ENCODE measurements at regions not wholly inside any gene's neighbourhood (a gene's known extent, or its start where the extent isn't known, plus 50 kb on each side); places are given as distances from the start of the nearest gene placed in this dataset.

- in situ Hi-C loops (cut with MboI) (no loop called here), intact Hi-C loops (cut with micrococcal nuclease; ENCODE audit: unreplicated experiment) (no loop called here)
- Histone ChIP-seq H3K4me2 (ENCODE audit: control insufficient read depth, insufficient read depth) (no peak overlapping the region), H3K79me2 (ENCODE audit: control insufficient read depth, insufficient read depth, low read length) (no peaks in the 10 kb centered on the region), H3K27ac (ENCODE audit: control insufficient read depth, insufficient read depth) (no peak overlapping the region), H3K9ac (ENCODE audit: control insufficient read depth, insufficient read depth, low read length) (no peak overlapping the region), H3K27me3 (replicated peaks in 1 of 2; ENCODE audit: control insufficient read depth in 2 of 2, insufficient read depth in 2 of 2, low read length in 1 of 2) (no peaks in the 10 kb centered on the region), H4K20me1 (ENCODE audit: control insufficient read depth, insufficient read depth) (no peaks in the 10 kb centered on the region), H3K4me1 (ENCODE audit: control insufficient read depth, insufficient read depth, low read length) (no peaks in the 10 kb centered on the region), H3K9me3 (replicated peaks; ENCODE audit: control insufficient read depth, insufficient read depth, low read length) (no peaks in the 10 kb centered on the region), H3K4me3 (no peak overlapping the region), H2AFZ (ENCODE audit: control insufficient read depth, low read depth, low read length) (no peak overlapping the region), H3K36me3 (ENCODE audit: control insufficient read depth in 2 of 2, insufficient read depth in 2 of 2, low read length in 1 of 2) (no peaks in the 10 kb centered on the region)
- DNase-seq (ENCODE audit: low read depth, low spot score), result no peak
- no TSS peak for BruUV-seq (replicated peaks)
- CTCF ChIA-PET, result no interaction called here
- TF ChIP-seq FOS (IDR thresholded peaks at IDR 0.05; ENCODE audit: borderline replicate concordance, extremely low read depth, insufficient read length), result no peak
- no peak for TF ChIP-seq JUND (IDR thresholded peaks at IDR 0.05; ENCODE audit: low read depth, low read length)
- TF ChIP-seq CHD2 (IDR thresholded peaks at IDR 0.05; ENCODE audit: borderline replicate concordance, low read depth, low read length), result no peak
- RAD21 ChIA-PET (ENCODE audit: unreplicated experiment), result no interaction called here
- SMC1A ChIA-PET (ENCODE audit: uncharacterized antibody, unreplicated experiment), result no interaction called here
- no peak for ATAC-seq
- FAIRE-seq, result no peak
- 23% methylated on average over 2 of the region's 2 CpGs for WGBS (ENCODE audit: insufficient coverage, insufficient replicate concordance, low lambda C conversion rate, missing lambda C conversion rate)
- POLR2A ChIA-PET, result no interaction called here
Measured at GRCh38 chr21:32185103-32185502, 93.7 kb downstream of the MIS18A start.

GRCh38 chr21:32184485-32184884 lies 94.4 kb downstream of the MIS18A start:
- no TSS peak for BruUV-seq (replicated peaks)
- H3K36me3 ChIP-seq (ENCODE audit: control insufficient read depth in 2 of 2, insufficient read depth in 2 of 2, low read length in 1 of 2), result no peaks in the 10 kb centered on the region
- H3K9ac ChIP-seq (ENCODE audit: control insufficient read depth, insufficient read depth, low read length), result no peak overlapping the region
- WGBS (ENCODE audit: insufficient coverage, insufficient replicate concordance, low lambda C conversion rate, missing lambda C conversion rate), result 32% methylated on average over 7 of the region's 7 CpGs
- SMC1A ChIA-PET (ENCODE audit: uncharacterized antibody, unreplicated experiment), result no interaction called here
- H3K79me2 ChIP-seq (ENCODE audit: control insufficient read depth, insufficient read depth, low read length), result no peaks in the 10 kb centered on the region
- H4K20me1 ChIP-seq (ENCODE audit: control insufficient read depth, insufficient read depth), result no peaks in the 10 kb centered on the region
- ATAC-seq (no peak), FAIRE-seq (no peak), DNase-seq (ENCODE audit: low read depth, low spot score) (no peak)
- CTCF ChIA-PET, result no interaction called here
- no peaks in the 10 kb centered on the region for H3K9me3 ChIP-seq (replicated peaks; ENCODE audit: control insufficient read depth, insufficient read depth, low read length)
- intact Hi-C loops (cut with micrococcal nuclease; ENCODE audit: unreplicated experiment) (no loop called here), in situ Hi-C loops (cut with MboI) (no loop called here)
- no peak overlapping the region for H3K4me3 ChIP-seq
- no peak overlapping the region for H3K27ac ChIP-seq (ENCODE audit: control insufficient read depth, insufficient read depth)
- H3K27me3 ChIP-seq (replicated peaks in 1 of 2; ENCODE audit: control insufficient read depth in 2 of 2, insufficient read depth in 2 of 2, low read length in 1 of 2), result no peaks in the 10 kb centered on the region
- POLR2A ChIA-PET, result no interaction called here
- RAD21 ChIA-PET (ENCODE audit: unreplicated experiment), result no interaction called here
- no peaks in the 10 kb centered on the region for H3K4me1 ChIP-seq (ENCODE audit: control insufficient read depth, insufficient read depth, low read length)
- no peak overlapping the region for H2AFZ ChIP-seq (ENCODE audit: control insufficient read depth, low read depth, low read length)
- H3K4me2 ChIP-seq (ENCODE audit: control insufficient read depth, insufficient read depth), result no peak overlapping the region
- TF ChIP-seq, protein P1, sequence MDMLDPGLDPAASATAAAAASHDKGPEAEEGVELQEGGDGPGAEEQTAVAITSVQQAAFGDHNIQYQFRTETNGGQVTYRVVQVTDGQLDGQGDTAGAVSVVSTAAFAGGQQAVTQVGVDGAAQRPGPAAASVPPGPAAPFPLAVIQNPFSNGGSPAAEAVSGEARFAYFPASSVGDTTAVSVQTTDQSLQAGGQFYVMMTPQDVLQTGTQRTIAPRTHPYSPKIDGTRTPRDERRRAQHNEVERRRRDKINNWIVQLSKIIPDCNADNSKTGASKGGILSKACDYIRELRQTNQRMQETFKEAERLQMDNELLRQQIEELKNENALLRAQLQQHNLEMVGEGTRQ (IDR thresholded peaks at IDR 0.05; ENCODE audit: borderline replicate concordance, low read depth, low read length), result no peak
- TF ChIP-seq DPF2 (IDR thresholded peaks at IDR 0.05) (no peak), CHD2 (IDR thresholded peaks at IDR 0.05; ENCODE audit: borderline replicate concordance, low read depth, low read length) (no peak), STAT3 (IDR thresholded peaks at IDR 0.05; ENCODE audit: low read depth, low read length) (no peak), CHD4 (IDR thresholded peaks at IDR 0.05) (no peak), MEF2A (IDR thresholded peaks at IDR 0.05; ENCODE audit: insufficient read depth, low read depth, low read length) (no peak), ZBED1 (IDR thresholded peaks at IDR 0.05; ENCODE audit: borderline replicate concordance) (no peak), SKIL (IDR thresholded peaks at IDR 0.05; ENCODE audit: low read depth, poor library complexity, severe bottlenecking) (no peak), SREBF2 (IDR thresholded peaks at IDR 0.05; ENCODE audit: low read length) (no peak), TCF12 (IDR thresholded peaks at IDR 0.05; ENCODE audit: low read depth, low read length) (no peak)
- TF ChIP-seq, protein P2, sequence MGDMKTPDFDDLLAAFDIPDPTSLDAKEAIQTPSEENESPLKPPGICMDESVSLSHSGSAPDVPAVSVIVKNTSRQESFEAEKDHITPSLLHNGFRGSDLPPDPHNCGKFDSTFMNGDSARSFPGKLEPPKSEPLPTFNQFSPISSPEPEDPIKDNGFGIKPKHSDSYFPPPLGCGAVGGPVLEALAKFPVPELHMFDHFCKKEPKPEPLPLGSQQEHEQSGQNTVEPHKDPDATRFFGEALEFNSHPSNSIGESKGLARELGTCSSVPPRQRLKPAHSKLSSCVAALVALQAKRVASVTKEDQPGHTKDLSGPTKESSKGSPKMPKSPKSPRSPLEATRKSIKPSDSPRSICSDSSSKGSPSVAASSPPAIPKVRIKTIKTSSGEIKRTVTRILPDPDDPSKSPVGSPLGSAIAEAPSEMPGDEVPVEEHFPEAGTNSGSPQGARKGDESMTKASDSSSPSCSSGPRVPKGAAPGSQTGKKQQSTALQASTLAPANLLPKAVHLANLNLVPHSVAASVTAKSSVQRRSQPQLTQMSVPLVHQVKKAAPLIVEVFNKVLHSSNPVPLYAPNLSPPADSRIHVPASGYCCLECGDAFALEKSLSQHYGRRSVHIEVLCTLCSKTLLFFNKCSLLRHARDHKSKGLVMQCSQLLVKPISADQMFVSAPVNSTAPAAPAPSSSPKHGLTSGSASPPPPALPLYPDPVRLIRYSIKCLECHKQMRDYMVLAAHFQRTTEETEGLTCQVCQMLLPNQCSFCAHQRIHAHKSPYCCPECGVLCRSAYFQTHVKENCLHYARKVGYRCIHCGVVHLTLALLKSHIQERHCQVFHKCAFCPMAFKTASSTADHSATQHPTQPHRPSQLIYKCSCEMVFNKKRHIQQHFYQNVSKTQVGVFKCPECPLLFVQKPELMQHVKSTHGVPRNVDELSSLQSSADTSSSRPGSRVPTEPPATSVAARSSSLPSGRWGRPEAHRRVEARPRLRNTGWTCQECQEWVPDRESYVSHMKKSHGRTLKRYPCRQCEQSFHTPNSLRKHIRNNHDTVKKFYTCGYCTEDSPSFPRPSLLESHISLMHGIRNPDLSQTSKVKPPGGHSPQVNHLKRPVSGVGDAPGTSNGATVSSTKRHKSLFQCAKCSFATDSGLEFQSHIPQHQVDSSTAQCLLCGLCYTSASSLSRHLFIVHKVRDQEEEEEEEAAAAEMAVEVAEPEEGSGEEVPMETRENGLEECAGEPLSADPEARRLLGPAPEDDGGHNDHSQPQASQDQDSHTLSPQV (IDR thresholded peaks at IDR 0.05), result no peak
